Astrocyte (in vitro differentiated cells and primary cell): ENCODE measurements at regions not wholly inside any gene's neighbourhood (a gene's known extent, or its start where the extent isn't known, plus 50 kb on each side); places are given as distances from the start of the nearest gene placed in this dataset.

Experiments used
- DNase-seq: peaks from one replicate; pipeline ENCODE4 v3.0.0-alpha.2; 2010; ENCODE audit warnings: low read depth
- FAIRE-seq: peaks from 2 replicates; lab custom pipeline; 2011; peaks lifted over from hg19 to GRCh38; lab: Jason Lieb, UNC
- H2AFZ ChIP-seq: 2 replicates; pipeline ENCODE4 v1.6.0; 2012; ENCODE audit warnings: low read depth, low read length, inconsistent platforms
- H3K27ac ChIP-seq: 2 replicates; pipeline ENCODE4 v1.5.1; 2011; ENCODE audit warnings: low read depth, low read length, inconsistent platforms
- H3K27me3 ChIP-seq: 2 replicates; pipeline ENCODE4 v1.6.0; 2011; ENCODE audit warnings: low read length, inconsistent platforms; ENCODE audit not compliant: insufficient read depth
- H3K36me3 ChIP-seq: 2 replicates; pipeline ENCODE4 v1.5.1; 2011; ENCODE audit warnings: low read length, inconsistent platforms; ENCODE audit not compliant: insufficient read depth
- H3K4me1 ChIP-seq: 2 replicates; pipeline ENCODE4 v1.5.1; 2011; ENCODE audit warnings: low read length, inconsistent platforms; ENCODE audit not compliant: insufficient read depth
- H3K4me2 ChIP-seq: 2 replicates; pipeline ENCODE4 v1.6.0; 2012; ENCODE audit warnings: low read length, inconsistent platforms
- H3K4me3 ChIP-seq: 2 replicates; pipeline ENCODE4 v1.5.1; 2011; ENCODE audit warnings: low read depth, mild to moderate bottlenecking, low read length, inconsistent platforms; ENCODE audit not compliant: insufficient read depth
- H3K79me2 ChIP-seq: 2 replicates; pipeline ENCODE4 v1.6.0; 2012; ENCODE audit warnings: mild to moderate bottlenecking, low read length, inconsistent platforms; ENCODE audit not compliant: insufficient read depth
- H3K9ac ChIP-seq: 2 replicates; pipeline ENCODE4 v1.6.0; 2012; ENCODE audit warnings: mild to moderate bottlenecking, low read length, inconsistent platforms
- H3K9me3 ChIP-seq: 2 replicates; pipeline ENCODE4 v1.5.1; 2012; ENCODE audit warnings: low read depth, mild to moderate bottlenecking, low read length, inconsistent platforms; ENCODE audit not compliant: insufficient read depth
- H4K20me1 ChIP-seq: 2 replicates; pipeline ENCODE4 v1.6.0; 2012; ENCODE audit warnings: low read length, inconsistent platforms; ENCODE audit not compliant: insufficient read depth
- H3K27ac Mint-ChIP-seq: one replicate; pipeline ENCODE4 v1.8.0; 2021; ENCODE audit warnings: mild to moderate bottlenecking, mixed read lengths; ENCODE audit not compliant: unreplicated experiment
- H3K27me3 Mint-ChIP-seq: one replicate; pipeline ENCODE4 v1.8.0; 2021; ENCODE audit warnings: low read depth, mixed read lengths; ENCODE audit not compliant: unreplicated experiment
- H3K36me3 Mint-ChIP-seq: one replicate; pipeline ENCODE4 v1.8.0; 2021; ENCODE audit warnings: low read depth, mixed read lengths; ENCODE audit not compliant: unreplicated experiment
- H3K4me1 Mint-ChIP-seq: one replicate; pipeline ENCODE4 v1.8.0; 2021; ENCODE audit warnings: low read depth, mixed read lengths; ENCODE audit not compliant: unreplicated experiment
- H3K4me3 Mint-ChIP-seq: one replicate; pipeline ENCODE4 v1.8.0; 2021; ENCODE audit warnings: mild to moderate bottlenecking, moderate library complexity, mixed read lengths; ENCODE audit not compliant: unreplicated experiment
- H3K9me3 Mint-ChIP-seq: one replicate; pipeline ENCODE4 v1.8.0; 2021; ENCODE audit warnings: mild to moderate bottlenecking, mixed read lengths; ENCODE audit not compliant: unreplicated experiment
- EZH2 ChIP-seq: IDR thresholded peaks from 2 replicates; pipeline ENCODE4 v1.6.1; 2012; ENCODE audit warnings: mild to moderate bottlenecking, low read length, inconsistent platforms; ENCODE audit not compliant: insufficient read depth
- TF ChIP-seq, protein P1 (sequence below): IDR thresholded peaks from 2 replicates; pipeline ENCODE4 v1.5.1; 2011; ENCODE audit warnings: low read depth, mild to moderate bottlenecking, inconsistent platforms, low read length, moderate library complexity; ENCODE audit not compliant: insufficient read depth

DNA sequence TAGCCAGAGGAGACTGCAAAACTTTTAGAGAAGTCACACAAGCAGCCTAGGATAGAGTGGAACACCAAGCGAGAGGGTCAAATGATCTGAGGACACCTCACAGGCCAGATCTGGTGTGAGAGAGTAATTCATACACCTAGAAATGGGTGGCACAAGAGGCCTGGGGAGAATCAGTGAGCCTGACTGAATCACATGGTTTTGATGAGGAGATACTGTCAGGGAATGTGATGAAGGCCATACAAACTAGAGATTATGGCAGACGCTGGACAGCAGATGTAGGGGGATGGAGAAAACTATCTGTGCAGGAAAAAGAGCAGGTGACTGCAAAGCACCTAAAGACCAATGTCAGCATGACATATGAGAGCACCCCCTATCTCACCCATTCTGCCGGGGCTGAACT, 105.0 kb upstream of the TTC14 start:
- Histone ChIP-seq H3K36me3 (no peaks in the 10 kb centered on the region), H3K4me1 (no peaks in the 10 kb centered on the region), H3K27me3 (no peaks in the 10 kb centered on the region), H3K4me3 (no peak overlapping the region), H3K9ac (no peak overlapping the region), H3K9me3 (no peaks in the 10 kb centered on the region), H4K20me1 (no peaks in the 10 kb centered on the region), H3K4me2 (no peak overlapping the region), H3K79me2 (no peaks in the 10 kb centered on the region), H2AFZ (no peak overlapping the region), H3K27ac (no peak overlapping the region)
- no peak overlapping the region for H3K4me3 Mint-ChIP-seq
- no peaks in the 10 kb centered on the region for H3K27me3 Mint-ChIP-seq
- no peaks in the 10 kb centered on the region for H3K36me3 Mint-ChIP-seq
- FAIRE-seq, result no peak
- no peak overlapping the region for H3K27ac Mint-ChIP-seq
- H3K9me3 Mint-ChIP-seq, result peaks cover 8% of the 10 kb centered on the region
- no peaks in the 10 kb centered on the region for H3K4me1 Mint-ChIP-seq
- TF ChIP-seq EZH2, result no peak
- TF ChIP-seq, protein P1, sequence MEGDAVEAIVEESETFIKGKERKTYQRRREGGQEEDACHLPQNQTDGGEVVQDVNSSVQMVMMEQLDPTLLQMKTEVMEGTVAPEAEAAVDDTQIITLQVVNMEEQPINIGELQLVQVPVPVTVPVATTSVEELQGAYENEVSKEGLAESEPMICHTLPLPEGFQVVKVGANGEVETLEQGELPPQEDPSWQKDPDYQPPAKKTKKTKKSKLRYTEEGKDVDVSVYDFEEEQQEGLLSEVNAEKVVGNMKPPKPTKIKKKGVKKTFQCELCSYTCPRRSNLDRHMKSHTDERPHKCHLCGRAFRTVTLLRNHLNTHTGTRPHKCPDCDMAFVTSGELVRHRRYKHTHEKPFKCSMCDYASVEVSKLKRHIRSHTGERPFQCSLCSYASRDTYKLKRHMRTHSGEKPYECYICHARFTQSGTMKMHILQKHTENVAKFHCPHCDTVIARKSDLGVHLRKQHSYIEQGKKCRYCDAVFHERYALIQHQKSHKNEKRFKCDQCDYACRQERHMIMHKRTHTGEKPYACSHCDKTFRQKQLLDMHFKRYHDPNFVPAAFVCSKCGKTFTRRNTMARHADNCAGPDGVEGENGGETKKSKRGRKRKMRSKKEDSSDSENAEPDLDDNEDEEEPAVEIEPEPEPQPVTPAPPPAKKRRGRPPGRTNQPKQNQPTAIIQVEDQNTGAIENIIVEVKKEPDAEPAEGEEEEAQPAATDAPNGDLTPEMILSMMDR, result no peak
- DNase-seq, result no peak

- Mint-ChIP-seq H3K36me3 (no peaks in the 10 kb centered on the region), H3K9me3 (peaks cover 1% of the 10 kb centered on the region), H3K4me1 (no peaks in the 10 kb centered on the region), H3K27me3 (no peaks in the 10 kb centered on the region), H3K4me3 (no peak overlapping the region), H3K27ac (no peak overlapping the region)
- TF ChIP-seq EZH2, result no peak
- TF ChIP-seq, protein P1, result no peak
- Histone ChIP-seq H3K4me2 (no peak overlapping the region), H3K79me2 (no peaks in the 10 kb centered on the region), H4K20me1 (no peaks in the 10 kb centered on the region), H3K27me3 (no peaks in the 10 kb centered on the region), H3K9ac (no peak overlapping the region), H3K36me3 (no peaks in the 10 kb centered on the region), H3K9me3 (no peaks in the 10 kb centered on the region), H2AFZ (no peak overlapping the region), H3K4me3 (no peak overlapping the region), H3K27ac (no peak overlapping the region), H3K4me1 (no peaks in the 10 kb centered on the region)
- FAIRE-seq, result no peak
- DNase-seq, result no peak
These were observed 85.6 kb upstream of the TTC14 start for GRCh38 chr3:180516368-180516767.

- TF ChIP-seq EZH2, result no peak
- TF ChIP-seq, protein P1, result no peak
- DNase-seq, result no peak
- Mint-ChIP-seq H3K36me3 (no peaks in the 10 kb centered on the region), H3K4me3 (no peak overlapping the region), H3K27me3 (no peaks in the 10 kb centered on the region), H3K9me3 (no peaks in the 10 kb centered on the region), H3K4me1 (no peaks in the 10 kb centered on the region), H3K27ac (no peak overlapping the region)
- Histone ChIP-seq H4K20me1 (no peaks in the 10 kb centered on the region), H3K79me2 (no peaks in the 10 kb centered on the region), H3K36me3 (no peaks in the 10 kb centered on the region), H2AFZ (no peak overlapping the region), H3K27ac (no peak overlapping the region), H3K9me3 (no peaks in the 10 kb centered on the region), H3K4me2 (no peak overlapping the region), H3K27me3 (no peaks in the 10 kb centered on the region), H3K4me1 (no peaks in the 10 kb centered on the region), H3K9ac (no peak overlapping the region), H3K4me3 (no peak overlapping the region)
- FAIRE-seq, result no peak
These were observed 78.9 kb upstream of the TTC14 start for GRCh38 chr3:180523040-180523439.
